H1 (cell line): ENCODE measurements at regions not wholly inside any gene's neighbourhood (a gene's known extent, or its start where the extent isn't known, plus 50 kb on each side); places are given as distances from the start of the nearest gene placed in this dataset.

Experiments used
- CTCF ChIA-PET: fragments of 300-600 bp; sonication (Branson Sonifier 250); formaldehyde crosslinking; loops from one replicate; lab custom pipeline; 2021; ENCODE audit not compliant: partially characterized antibody; lab: Charles Lee
- POLR2A ChIA-PET: fragments of 300-600 bp; sonication (Branson Sonifier 250); formaldehyde crosslinking; loops from one replicate; lab custom pipeline; 2021; ENCODE audit warnings: inconsistent platforms; ENCODE audit not compliant: partially characterized antibody; lab: Charles Lee
- DNase-seq, 2 experiments: peaks; one replicate each; pipeline versions ENCODE4 v3.0.0 to v3.0.0-alpha.2; 2010 to 2022; ENCODE audit warnings: low spot score in 2 of 2, low read depth in 1 of 2, mixed read lengths in 1 of 2
- FAIRE-seq: peaks from 2 replicates; lab custom pipeline; 2011; peaks lifted over from hg19 to GRCh38; lab: Jason Lieb, UNC
- H2AFZ ChIP-seq: 2 replicates; pipeline ENCODE4 v1.8.1; 2012; ENCODE audit warnings: low read length, inconsistent platforms
- H2AK5ac ChIP-seq: 2 replicates; pipeline ENCODE4 v1.6.1; 2013; ENCODE audit warnings: low read depth, low read length
- H2BK120ac ChIP-seq: replicated peaks from 2 replicates; pipeline ENCODE3; 2013; ENCODE audit warnings: low read depth, low read length, inconsistent platforms
- H2BK12ac ChIP-seq: 2 replicates; pipeline ENCODE4 v1.6.1; 2013; ENCODE audit warnings: low read depth, low read length
- H2BK15ac ChIP-seq: 2 replicates; pipeline ENCODE4 v1.6.1; 2013; ENCODE audit warnings: low read length
- H2BK20ac ChIP-seq: 2 replicates; pipeline ENCODE4 v1.6.1; 2013; ENCODE audit warnings: low read length
- H2BK5ac ChIP-seq: 2 replicates; pipeline ENCODE4 v1.6.1; 2013; ENCODE audit warnings: low read depth, low read length
- H3K14ac ChIP-seq: 2 replicates; pipeline ENCODE4 v1.6.1; 2013; ENCODE audit warnings: inconsistent platforms; ENCODE audit not compliant: insufficient read length
- H3K18ac ChIP-seq: 2 replicates; pipeline ENCODE4 v1.6.1; 2013; ENCODE audit warnings: low read length; ENCODE audit errors: extremely low read depth
- H3K23ac ChIP-seq: 2 replicates; pipeline ENCODE4 v1.6.1; 2013; ENCODE audit warnings: inconsistent platforms; ENCODE audit not compliant: insufficient read length
- H3K23me2 ChIP-seq: 2 replicates; pipeline ENCODE4 v1.6.1; 2013; ENCODE audit warnings: low read depth, low read length
- H3K27ac ChIP-seq: 2 replicates; pipeline ENCODE4 v1.6.1; 2011; ENCODE audit warnings: low read depth, low read length, inconsistent platforms
- H3K27me3 ChIP-seq, 4 experiments: replicated peaks in 1 of 4; 1 replicate in 1 of 4; 2 replicates in 3 of 4; pipeline versions ENCODE4 v1.6.1 to v1.8.1; 2011 to 2013; ENCODE audit warnings: low read length in 3 of 4, mild to moderate bottlenecking in 3 of 4, inconsistent platforms in 2 of 4, mixed read lengths in 2 of 4, moderate library complexity in 1 of 4; ENCODE audit not compliant: control insufficient read depth in 3 of 4, insufficient read depth in 3 of 4; ENCODE audit errors: extremely low read depth in 1 of 4
- H3K36me3 ChIP-seq, 4 experiments: 2 replicates each; pipeline versions ENCODE4 v1.6.1 to v1.8.1; 2011 to 2013; ENCODE audit warnings: mild to moderate bottlenecking in 4 of 4, low read length in 3 of 4, moderate library complexity in 2 of 4, control low read depth in 1 of 4, inconsistent platforms in 1 of 4; ENCODE audit not compliant: insufficient read depth in 4 of 4, control insufficient read depth in 2 of 4
- H3K4ac ChIP-seq: replicated peaks from 2 replicates; pipeline ENCODE3; 2013; ENCODE audit warnings: low read length, low read depth, mixed read lengths, inconsistent platforms; ENCODE audit not compliant: insufficient read length
- H3K4me1 ChIP-seq, 4 experiments: replicated peaks in 1 of 4; 1 replicate in 1 of 4; 2 replicates in 3 of 4; pipeline versions ENCODE4 v1.6.1 to v1.8.1; 2011 to 2013; ENCODE audit warnings: low read length in 3 of 4, inconsistent platforms in 2 of 4, mixed read lengths in 1 of 4; ENCODE audit not compliant: insufficient read depth in 4 of 4, control insufficient read depth in 3 of 4
- H3K4me2 ChIP-seq, 2 experiments: 2 replicates each; pipeline versions ENCODE4 v1.6.1 to v1.8.1; 2011 to 2013; ENCODE audit warnings: low read depth in 2 of 2, low read length in 2 of 2, control low read depth in 1 of 2, inconsistent platforms in 1 of 2, mild to moderate bottlenecking in 1 of 2; ENCODE audit not compliant: insufficient read depth in 1 of 2
- H3K4me3 ChIP-seq, 4 experiments: fragments of 200-600, 300-600 bp in 1 of 4; sonication (generic), shearing (Covaris generic), sonication (Bioruptor Twin) in 1 of 4; 2 replicates each; pipeline versions ENCODE4 v1.5.1 to v1.8.1; 2011 to 2016; ENCODE audit warnings: low read length in 4 of 4, low read depth in 3 of 4, control low read depth in 2 of 4, inconsistent platforms in 2 of 4, mild to moderate bottlenecking in 2 of 4, mixed read lengths in 1 of 4, moderate library complexity in 1 of 4; ENCODE audit not compliant: insufficient read depth in 2 of 4; ENCODE audit errors: extremely low read depth in 1 of 4
- H3K56ac ChIP-seq: replicated peaks from 2 replicates; pipeline ENCODE3; 2013; ENCODE audit warnings: low read depth, mild to moderate bottlenecking, mixed read lengths, low read length, inconsistent platforms; ENCODE audit not compliant: insufficient read length
- H3K79me1 ChIP-seq: 2 replicates; pipeline ENCODE4 v1.6.1; 2013; ENCODE audit warnings: low read depth, low read length, control low read depth
- H3K79me2 ChIP-seq, 2 experiments: 2 replicates each; pipeline versions ENCODE4 v1.6.1 to v1.8.1; 2012 to 2013; ENCODE audit warnings: low read length in 2 of 2, mild to moderate bottlenecking in 2 of 2, inconsistent platforms in 1 of 2; ENCODE audit not compliant: insufficient read depth in 2 of 2, control insufficient read depth in 1 of 2
- H3K9ac ChIP-seq, 4 experiments: replicated peaks in 1 of 4; 1 replicate in 1 of 4; 2 replicates in 3 of 4; pipeline versions ENCODE4 v1.6.1 to v1.8.1; 2011 to 2013; ENCODE audit warnings: low read depth in 3 of 4, low read length in 3 of 4, control low read depth in 2 of 4, mild to moderate bottlenecking in 2 of 4, moderate library complexity in 2 of 4, inconsistent platforms in 1 of 4; ENCODE audit errors: extremely low read depth in 1 of 4
- H3K9me3 ChIP-seq, 2 experiments: 2 replicates each; pipeline versions ENCODE4 v1.6.1 to v1.8.1; 2012 to 2013; ENCODE audit warnings: mild to moderate bottlenecking in 2 of 2, moderate library complexity in 2 of 2, control low read depth in 1 of 2, inconsistent platforms in 1 of 2, low read depth in 1 of 2, low read length in 1 of 2, mixed read lengths in 1 of 2; ENCODE audit not compliant: insufficient read depth in 2 of 2
- H4K20me1 ChIP-seq, 2 experiments: replicated peaks in 1 of 2; 2 replicates each; pipeline versions ENCODE3 to v1.8.1; 2011 to 2013; ENCODE audit warnings: inconsistent platforms in 2 of 2, low read length in 2 of 2, mild to moderate bottlenecking in 1 of 2; ENCODE audit not compliant: insufficient read depth in 2 of 2, control insufficient read depth in 1 of 2
- H4K5ac ChIP-seq: 2 replicates; pipeline ENCODE4 v1.6.1; 2013; ENCODE audit warnings: low read length, low read depth, mixed read lengths, inconsistent platforms; ENCODE audit not compliant: insufficient read length
- H4K8ac ChIP-seq: 2 replicates; pipeline ENCODE4 v1.8.0; 2013; ENCODE audit warnings: mild to moderate bottlenecking, moderate library complexity, low read length, inconsistent platforms; ENCODE audit not compliant: insufficient read depth; ENCODE audit errors: extremely low read depth
- H4K91ac ChIP-seq: replicated peaks from 2 replicates; pipeline ENCODE3; 2013; ENCODE audit warnings: low read length, mixed read lengths, inconsistent platforms; ENCODE audit not compliant: insufficient read length
- CBX8 ChIP-seq: fragments of 300-800, 300-1000 bp; sonication (generic); IDR thresholded peaks from 2 replicates; pipeline ENCODE4 v1.7.1; 2016; ENCODE audit warnings: low read depth, low read length, borderline replicate concordance
- FOSL1 ChIP-seq: IDR thresholded peaks from 2 replicates; pipeline ENCODE4 v1.6.1; 2011; ENCODE audit warnings: mild to moderate bottlenecking, low read depth, low read length, moderate library complexity; ENCODE audit not compliant: insufficient read depth
- TAF7 ChIP-seq: optimal IDR thresholded peaks from 2 replicates; pipeline ENCODE3; 2011; ENCODE audit warnings: low read depth, mild to moderate bottlenecking, inconsistent platforms, low read length, moderate library complexity, borderline replicate concordance
- WGBS, 2 experiments: shearing (Covaris generic) in 1 of 2; methylation state at CpG; one replicate each; pipeline versions ENCODE4 v1.1.6 to v1.1.7; 2013 to 2015; ENCODE audit warnings: low lambda C conversion rate in 2 of 2, mixed read lengths in 2 of 2, inconsistent platforms in 1 of 2, low coverage in 1 of 2, missing lambda C conversion rate in 1 of 2; ENCODE audit not compliant: insufficient replicate concordance in 2 of 2, insufficient coverage in 1 of 2, insufficient read length in 1 of 2; ENCODE audit errors: extremely low coverage in 1 of 2, missing lambda C conversion rate in 1 of 2; 5-methylcytosine and 5-hydroxymethylcytosine counted together
- TF ChIP-seq, protein P1 (sequence below): IDR thresholded peaks from 2 replicates; pipeline ENCODE4 v1.6.1; 2011; ENCODE audit warnings: low read length, improper control_type of control experiment

DNA sequence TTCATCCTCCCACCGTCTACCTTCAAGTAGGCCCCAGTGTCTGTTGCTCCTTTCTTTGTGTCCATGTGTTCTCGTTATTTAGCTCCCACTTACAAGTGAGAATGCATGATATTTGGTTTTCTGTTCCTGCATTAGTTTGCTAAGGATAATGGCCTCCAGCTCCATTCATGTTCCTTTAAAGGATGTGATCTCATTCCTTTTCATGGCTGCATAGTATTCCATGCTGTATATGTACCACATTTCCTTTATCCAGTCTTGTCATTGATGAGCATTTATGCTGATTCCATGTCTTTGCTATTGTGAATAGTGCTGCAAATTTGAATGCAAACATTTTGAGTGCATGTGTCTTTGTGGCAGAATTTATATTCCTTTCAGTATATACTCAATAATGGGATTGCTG, 259.6 kb upstream of the PELI2 start:
- H2AFZ ChIP-seq: no peak overlapping the region
- H3K36me3 ChIP-seq: no peaks in the 10 kb centered on the region
- H4K5ac ChIP-seq: no peak overlapping the region
- no peak overlapping the region for H2BK120ac ChIP-seq
- H3K4me2 ChIP-seq: no peak overlapping the region
- no peaks in the 10 kb centered on the region for H4K20me1 ChIP-seq
- no peak overlapping the region for H3K14ac ChIP-seq
- no peaks in the 10 kb centered on the region for H3K79me1 ChIP-seq
- no peak overlapping the region for H3K4me3 ChIP-seq
- no peak overlapping the region for H3K18ac ChIP-seq
- no peaks in the 10 kb centered on the region for H3K4me1 ChIP-seq
- 90% methylated on average over 2 of the region's 2 CpGs; no CpG with 5 or more reads in 1 of the 2 experiments for WGBS, 2 experiments
- H2AK5ac ChIP-seq: no peak overlapping the region
- ChIA-PET CTCF (interaction anchor here (2.1 kb wide), 1 partner anchor 127 kb away, joined by 5 read pairs; no protein-coding TSS in a partner anchor), POLR2A (no interaction called here)
- FAIRE-seq (no peak), DNase-seq (no peak)
- no peak overlapping the region for H2BK20ac ChIP-seq
- no peak overlapping the region for H3K56ac ChIP-seq
- no peaks in the 10 kb centered on the region for H3K23me2 ChIP-seq
- H4K8ac ChIP-seq: no peak overlapping the region
- no peak overlapping the region for H3K9ac ChIP-seq
- no peak for TF ChIP-seq TAF7
- no peak for TF ChIP-seq CBX8
- TF ChIP-seq, protein P1, sequence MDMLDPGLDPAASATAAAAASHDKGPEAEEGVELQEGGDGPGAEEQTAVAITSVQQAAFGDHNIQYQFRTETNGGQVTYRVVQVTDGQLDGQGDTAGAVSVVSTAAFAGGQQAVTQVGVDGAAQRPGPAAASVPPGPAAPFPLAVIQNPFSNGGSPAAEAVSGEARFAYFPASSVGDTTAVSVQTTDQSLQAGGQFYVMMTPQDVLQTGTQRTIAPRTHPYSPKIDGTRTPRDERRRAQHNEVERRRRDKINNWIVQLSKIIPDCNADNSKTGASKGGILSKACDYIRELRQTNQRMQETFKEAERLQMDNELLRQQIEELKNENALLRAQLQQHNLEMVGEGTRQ: no peak
- TF ChIP-seq FOSL1: no peak
- no peak overlapping the region for H3K27ac ChIP-seq
- H3K27me3 ChIP-seq: no peaks in the 10 kb centered on the region
- H4K91ac ChIP-seq: no peak overlapping the region
- H3K79me2 ChIP-seq: no peaks in the 10 kb centered on the region
- H3K4ac ChIP-seq: no peak overlapping the region
- peaks cover 10 to 15% of the 10 kb centered on the region in 2 experiments; a peak in 2 of 4 replicates for H3K9me3 ChIP-seq
- H3K23ac ChIP-seq: no peak overlapping the region
- H2BK12ac ChIP-seq: no peak overlapping the region
- no peak overlapping the region for H2BK5ac ChIP-seq
- H2BK15ac ChIP-seq: no peak overlapping the region
